HG03045 (cell line): ENCODE measurements at regions not wholly inside any gene's neighbourhood (a gene's known extent, or its start where the extent isn't known, plus 50 kb on each side); places are given as distances from the start of the nearest gene placed in this dataset.

ENCODE experiments used
- ATAC-seq: cut with Tn5 transposase; IDR thresholded peaks from one replicate; pipeline ENCODE4 v1.9.1; 2021; ENCODE audit warnings: mild to moderate bottlenecking, moderate library complexity; ENCODE audit not compliant: unreplicated experiment

- no peak for ATAC-seq
These were observed 68.8 kb downstream of the PRL start for GRCh38 chr6:22227824-22228610.

DNA sequence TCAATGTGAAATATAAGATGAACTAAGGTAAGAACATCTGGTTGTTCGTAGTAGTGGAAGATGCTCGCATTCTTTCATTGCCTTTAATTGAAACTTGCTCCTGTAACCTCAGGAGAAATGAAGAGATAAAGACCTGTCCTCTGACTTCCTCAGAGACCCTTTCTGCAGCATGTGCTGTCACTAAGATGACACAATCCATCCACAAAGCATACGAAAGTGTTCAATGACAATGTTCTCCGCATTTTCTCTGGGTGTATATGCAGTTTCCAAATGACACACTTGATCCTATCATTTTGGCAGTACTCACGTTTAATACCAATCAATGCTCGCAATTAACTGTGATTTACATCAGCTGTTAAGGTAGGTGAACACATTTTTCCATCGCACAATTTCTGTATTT lies 65.8 kb downstream of the PRL start:
- no peak for ATAC-seq

DNA sequence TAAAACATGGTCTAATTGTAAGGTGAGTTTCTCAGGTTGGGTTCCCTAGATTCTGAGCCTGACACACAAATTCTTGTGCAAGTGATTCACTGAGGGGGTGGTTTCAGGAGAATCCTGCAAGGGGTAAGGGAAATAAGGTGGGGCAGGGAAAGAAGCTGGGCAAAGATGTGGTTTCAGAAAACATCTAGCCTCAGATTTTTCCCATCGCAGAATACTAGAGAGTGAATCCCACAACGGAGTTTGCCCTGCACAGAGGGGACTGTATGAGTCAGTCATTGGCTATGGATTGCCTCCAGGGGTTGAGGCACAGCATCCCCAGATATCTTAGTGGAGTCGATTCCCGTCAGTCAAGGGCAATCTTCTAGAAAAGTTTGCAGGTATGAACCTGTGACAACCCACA lies 65.2 kb downstream of the PRL start:
- no peak for ATAC-seq

DNA sequence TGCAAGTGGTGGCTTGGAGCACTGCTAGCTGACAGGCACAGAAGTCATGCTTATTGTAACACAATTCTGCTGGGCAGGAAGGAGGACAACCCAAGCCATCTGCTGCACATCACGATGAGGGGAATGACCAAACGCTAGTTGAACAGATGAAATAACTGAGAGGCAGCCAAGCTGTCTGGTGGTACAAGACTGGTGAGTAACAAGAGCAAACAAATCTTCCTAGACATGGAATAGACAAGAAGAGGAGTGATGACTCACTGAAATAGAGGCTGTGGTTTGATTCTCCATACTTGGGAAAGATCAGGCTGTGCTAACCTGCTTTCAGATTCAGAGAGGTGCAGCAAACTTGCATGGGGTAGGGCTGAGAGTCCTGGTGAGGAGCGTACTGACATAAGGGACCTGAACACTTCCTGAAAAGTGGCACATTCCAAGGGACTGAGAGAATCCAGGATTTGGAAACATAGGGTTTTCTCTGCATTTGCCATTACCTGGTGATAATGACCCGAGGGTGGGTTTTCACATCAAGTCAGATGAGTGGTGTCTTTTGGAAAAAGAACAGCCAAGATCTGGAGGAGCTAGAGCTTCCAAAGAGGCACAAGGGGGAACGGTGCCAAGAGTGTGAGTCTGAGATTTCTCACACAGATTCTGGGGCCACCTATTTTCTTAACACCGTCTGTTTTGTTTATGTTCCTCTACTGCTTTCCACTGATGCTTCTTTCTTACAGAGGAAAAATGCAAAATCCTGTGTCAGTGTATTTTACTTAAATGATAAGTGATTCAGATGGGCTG lies 60.0 kb downstream of the PRL start:
- no peak for ATAC-seq
